Neuronal stem cell (in vitro differentiated cells): ENCODE measurements at regions not wholly inside any gene's neighbourhood (a gene's known extent, or its start where the extent isn't known, plus 50 kb on each side); places are given as distances from the start of the nearest gene placed in this dataset.

ENCODE experiments used
- DNase-seq: peaks from one replicate; pipeline ENCODE4 v3.0.0-alpha.2; 2013; ENCODE audit warnings: low spot score
- H2AFZ ChIP-seq: one replicate; pipeline ENCODE4 v1.6.1; 2013; ENCODE audit warnings: mild to moderate bottlenecking, low read length, inconsistent platforms
- H2AK5ac ChIP-seq: 2 replicates; pipeline ENCODE4 v1.6.1; 2013; ENCODE audit warnings: low read depth, mild to moderate bottlenecking, inconsistent platforms, low read length, moderate library complexity, mixed read lengths
- H2BK120ac ChIP-seq: 2 replicates; pipeline ENCODE4 v1.6.1; 2013; ENCODE audit warnings: low read depth, mild to moderate bottlenecking, inconsistent platforms, low read length, moderate library complexity, mixed read lengths
- H2BK12ac ChIP-seq: one replicate; pipeline ENCODE4 v1.6.1; 2013; ENCODE audit warnings: low read length, inconsistent platforms
- H2BK15ac ChIP-seq: 2 replicates; pipeline ENCODE4 v1.6.1; 2013; ENCODE audit warnings: mild to moderate bottlenecking, low read length, inconsistent platforms, mixed read lengths
- H2BK5ac ChIP-seq: one replicate; pipeline ENCODE4 v1.6.1; 2013; ENCODE audit warnings: inconsistent platforms, mild to moderate bottlenecking, low read length, moderate library complexity
- H3K14ac ChIP-seq: one replicate; pipeline ENCODE4 v1.6.1; 2013; ENCODE audit warnings: low read length, inconsistent platforms
- H3K18ac ChIP-seq: 2 replicates; pipeline ENCODE4 v1.6.1; 2013; ENCODE audit warnings: low read length, inconsistent platforms
- H3K23ac ChIP-seq: 2 replicates; pipeline ENCODE4 v1.6.1; 2013; ENCODE audit warnings: low read depth, mild to moderate bottlenecking, mixed read lengths, low read length, inconsistent platforms; ENCODE audit not compliant: poor library complexity
- H3K27ac ChIP-seq: replicated peaks from 3 replicates; pipeline ENCODE4 v1.5.1; 2013; ENCODE audit warnings: low read length, inconsistent platforms
- H3K27me3 ChIP-seq, 3 experiments: 2 replicates each; pipeline ENCODE4 v1.6.1; 2013; ENCODE audit warnings: low read length in 3 of 3, mild to moderate bottlenecking in 2 of 3, inconsistent platforms in 1 of 3, low read depth in 1 of 3, mixed read lengths in 1 of 3, moderate library complexity in 1 of 3; ENCODE audit not compliant: control insufficient read depth in 3 of 3, insufficient read depth in 3 of 3
- H3K36me3 ChIP-seq, 2 donors: replicated peaks in 1 of 2; 2 replicates each; pipeline ENCODE4 v1.6.1; 2013; ENCODE audit warnings: low read length in 2 of 2; ENCODE audit not compliant: control insufficient read depth in 2 of 2, insufficient read depth in 2 of 2
- H3K4ac ChIP-seq: 2 replicates; pipeline ENCODE4 v1.6.1; 2013; ENCODE audit warnings: inconsistent platforms, mild to moderate bottlenecking, low read length, moderate library complexity
- H3K4me1 ChIP-seq, 2 donors: 1 replicate in 1 of 2; 2 replicates in 1 of 2; pipeline ENCODE4 v1.6.1; 2013; ENCODE audit warnings: low read length in 2 of 2, low read depth in 1 of 2; ENCODE audit not compliant: control insufficient read depth in 2 of 2, insufficient read depth in 1 of 2
- H3K4me2 ChIP-seq: one replicate; pipeline ENCODE4 v1.6.1; 2013; ENCODE audit warnings: mild to moderate bottlenecking, low read length, inconsistent platforms; ENCODE audit not compliant: insufficient read depth, poor library complexity, severe bottlenecking
- H3K4me3 ChIP-seq, 2 donors: 2 replicates each; pipeline ENCODE4 v1.5.1; 2013; ENCODE audit warnings: low read length in 2 of 2, mild to moderate bottlenecking in 2 of 2, inconsistent platforms in 1 of 2, moderate library complexity in 1 of 2
- H3K79me1 ChIP-seq: one replicate; pipeline ENCODE4 v1.6.1; 2013; ENCODE audit warnings: low read depth, mild to moderate bottlenecking, inconsistent platforms, low read length, moderate library complexity
- H3K9ac ChIP-seq: one replicate; pipeline ENCODE4 v1.6.1; 2013; ENCODE audit warnings: mild to moderate bottlenecking, low read depth, low read length, inconsistent platforms; ENCODE audit not compliant: poor library complexity
- H3K9me3 ChIP-seq, 2 donors: replicated peaks in 1 of 2; 2 replicates each; pipeline versions ENCODE3 to v1.6.1; 2013; ENCODE audit warnings: low read length in 2 of 2, mild to moderate bottlenecking in 2 of 2, inconsistent platforms in 1 of 2, low read depth in 1 of 2, mixed read lengths in 1 of 2, moderate library complexity in 1 of 2; ENCODE audit not compliant: control insufficient read depth in 2 of 2, insufficient read depth in 1 of 2
- H4K8ac ChIP-seq: one replicate; pipeline ENCODE4 v1.6.1; 2013; ENCODE audit warnings: low read depth, mild to moderate bottlenecking, inconsistent platforms, low read length, moderate library complexity
- H4K91ac ChIP-seq: one replicate; pipeline ENCODE4 v1.6.1; 2013; ENCODE audit warnings: low read length, low read depth, mild to moderate bottlenecking, inconsistent platforms; ENCODE audit not compliant: poor library complexity
- WGBS, 2 donors: extraction: QIAGEN DNeasy Blood & Tissue Kit; methylation state at CpG; one replicate each; pipeline ENCODE4 v1.1.7; 2013; ENCODE audit warnings: missing lambda C conversion rate in 2 of 2, mixed read lengths in 1 of 2; ENCODE audit not compliant: insufficient read length in 2 of 2, insufficient replicate concordance in 1 of 2; ENCODE audit errors: extremely low coverage in 2 of 2; 5-methylcytosine and 5-hydroxymethylcytosine counted together

DNA sequence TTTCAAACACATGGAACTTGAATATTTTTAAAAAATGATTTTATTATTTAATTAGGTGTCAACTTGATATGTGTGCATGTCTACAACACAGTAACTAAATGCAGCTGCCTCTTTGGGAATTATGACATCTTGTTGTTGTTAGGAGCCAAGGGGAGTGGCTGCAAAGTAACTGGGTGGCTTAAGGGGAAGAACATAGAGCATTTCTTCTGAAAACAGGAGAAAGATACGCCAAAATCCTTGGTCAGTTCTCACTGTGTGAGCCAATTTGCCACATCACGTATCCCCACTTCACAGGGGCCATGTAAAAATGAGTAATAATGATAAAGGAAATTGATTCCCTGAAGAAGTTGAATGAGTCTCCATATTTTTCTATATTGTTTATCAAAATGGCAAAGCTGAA lies 309.8 kb upstream of the COL3A1 start:
- no peak overlapping the region for H2AK5ac ChIP-seq
- peak overlapping the region; percentile 2 for H2AFZ ChIP-seq
- no peaks in the 10 kb centered on the region for H3K36me3 ChIP-seq
- H2BK12ac ChIP-seq = no peak overlapping the region
- no peak overlapping the region for H3K4ac ChIP-seq
- H3K79me1 ChIP-seq = no peaks in the 10 kb centered on the region
- H2BK120ac ChIP-seq = no peak overlapping the region
- no peak overlapping the region for H3K18ac ChIP-seq
- no peak overlapping the region for H4K91ac ChIP-seq
- H3K27me3 ChIP-seq = no peaks in the 10 kb centered on the region
- H3K4me3 ChIP-seq = no peak overlapping the region
- WGBS, 2 donors = no CpG with 5 or more reads among the region's 2 CpGs
- no peak overlapping the region for H3K23ac ChIP-seq
- DNase-seq = no peak
- no peak overlapping the region for H3K4me2 ChIP-seq
- no peak overlapping the region for H2BK5ac ChIP-seq
- no peak overlapping the region for H3K14ac ChIP-seq
- H3K9me3 ChIP-seq = no peaks in the 10 kb centered on the region
- H4K8ac ChIP-seq = no peak overlapping the region
- no peaks in the 10 kb centered on the region for H3K4me1 ChIP-seq
- H3K9ac ChIP-seq = no peak overlapping the region
- no peak overlapping the region for H3K27ac ChIP-seq
- H2BK15ac ChIP-seq = no peak overlapping the region

- no CpG with 5 or more reads among the region's 3 CpGs for WGBS, 2 donors
- Histone ChIP-seq H3K79me1 (no peaks in the 10 kb centered on the region), H3K4me2 (no peak overlapping the region), H4K91ac (no peak overlapping the region), H3K36me3 (no peaks in the 10 kb centered on the region), H3K9me3 (no peaks in the 10 kb centered on the region), H3K9ac (no peak overlapping the region), H2BK120ac (no peak overlapping the region), H3K27ac (no peak overlapping the region), H3K4me1 (no peaks in the 10 kb centered on the region), H3K4ac (no peak overlapping the region), H2BK12ac (no peak overlapping the region), H4K8ac (no peak overlapping the region), H3K18ac (no peak overlapping the region), H2AK5ac (no peak overlapping the region), H3K27me3 (no peaks in the 10 kb centered on the region), H2AFZ (peak overlapping the region; percentile 54), H3K23ac (no peak overlapping the region), H2BK15ac (no peak overlapping the region), H3K4me3 (no peak overlapping the region), H3K14ac (no peak overlapping the region), H2BK5ac (no peak overlapping the region)
- DNase-seq = no peak
Observed at GRCh38 chr2:188664951-188665595, 309.1 kb upstream of the COL3A1 start.

GRCh38 chr2:188665727-188666304 lies 308.4 kb upstream of the COL3A1 start:
- Histone ChIP-seq H3K4me2 (no peak overlapping the region), H4K8ac (no peak overlapping the region), H2AK5ac (no peak overlapping the region), H3K4ac (no peak overlapping the region), H3K9me3 (no peaks in the 10 kb centered on the region), H4K91ac (no peak overlapping the region), H3K9ac (no peak overlapping the region), H3K79me1 (no peaks in the 10 kb centered on the region), H2BK12ac (no peak overlapping the region), H3K14ac (no peak overlapping the region), H3K4me1 (no peaks in the 10 kb centered on the region), H3K27me3 (no peaks in the 10 kb centered on the region), H3K4me3 (no peak overlapping the region), H2AFZ (peak overlapping the region; percentile 54), H2BK120ac (no peak overlapping the region), H3K23ac (no peak overlapping the region), H3K18ac (no peak overlapping the region), H2BK15ac (no peak overlapping the region), H2BK5ac (no peak overlapping the region), H3K36me3 (no peaks in the 10 kb centered on the region), H3K27ac (no peak overlapping the region)
- DNase-seq = no peak

- no peaks in the 10 kb centered on the region for H3K27me3 ChIP-seq
- no peaks in the 10 kb centered on the region for H3K4me1 ChIP-seq
- H4K91ac ChIP-seq = no peak overlapping the region
- H2BK12ac ChIP-seq = no peak overlapping the region
- H3K27ac ChIP-seq = no peak overlapping the region
- no peaks in the 10 kb centered on the region for H3K79me1 ChIP-seq
- no peak overlapping the region for H3K9ac ChIP-seq
- H3K18ac ChIP-seq = no peak overlapping the region
- no peak overlapping the region for H2AFZ ChIP-seq
- no peak overlapping the region for H3K4me2 ChIP-seq
- no peak overlapping the region for H3K4ac ChIP-seq
- no peak overlapping the region for H2BK5ac ChIP-seq
- H3K14ac ChIP-seq = no peak overlapping the region
- no peak for DNase-seq
- H3K9me3 ChIP-seq = no peaks in the 10 kb centered on the region
- no peak overlapping the region for H2BK15ac ChIP-seq
- H3K36me3 ChIP-seq = no peaks in the 10 kb centered on the region
- H3K23ac ChIP-seq = no peak overlapping the region
- no peak overlapping the region for H2BK120ac ChIP-seq
- H4K8ac ChIP-seq = no peak overlapping the region
- no peak overlapping the region for H3K4me3 ChIP-seq
- H2AK5ac ChIP-seq = no peak overlapping the region
Observed at GRCh38 chr2:188666503-188666902, 307.7 kb upstream of the COL3A1 start.
